DND-41 (cell line): ENCODE measurements at regions not wholly inside any gene's neighbourhood (a gene's known extent, or its start where the extent isn't known, plus 50 kb on each side); places are given as distances from the start of the nearest gene placed in this dataset.

Experiments used
- ATAC-seq: fragments of 200-7000 bp; cut with Tn5 transposase; 3 replicates; pipeline ENCODE4 v1.9.1; 2021; ENCODE audit warnings: low read depth; ENCODE audit not compliant: insufficient read depth
- DNase-seq: peaks from one replicate; pipeline ENCODE4 v3.0.0-alpha.2; 2020
- H2AFZ ChIP-seq: 2 replicates; pipeline ENCODE4 v1.6.0; 2012; ENCODE audit warnings: low read depth, low read length
- H3K27ac ChIP-seq: 2 replicates; pipeline ENCODE4 v1.5.1; 2012; ENCODE audit warnings: low read length, inconsistent platforms
- H3K27me3 ChIP-seq: fragments of 200-600 bp; sonication (generic); 2 replicates; pipeline ENCODE4 v1.6.0; 2012; ENCODE audit warnings: low read length, mild to moderate bottlenecking, inconsistent platforms; ENCODE audit not compliant: insufficient read depth, poor library complexity
- H3K36me3 ChIP-seq: 2 replicates; pipeline ENCODE4 v1.5.1; 2012; ENCODE audit warnings: low read length, inconsistent platforms; ENCODE audit not compliant: insufficient read depth
- H3K4me1 ChIP-seq: 2 replicates; pipeline ENCODE4 v1.5.1; 2012; ENCODE audit warnings: mild to moderate bottlenecking, low read length; ENCODE audit not compliant: insufficient read depth
- H3K4me2 ChIP-seq: 2 replicates; pipeline ENCODE4 v1.6.0; 2012; ENCODE audit warnings: mild to moderate bottlenecking, moderate library complexity, low read length, inconsistent platforms; ENCODE audit not compliant: insufficient read depth
- H3K4me3 ChIP-seq, 2 experiments: fragments of 200-600 bp in 1 of 2; shearing (Covaris generic) in 1 of 2; 2 replicates each; pipeline ENCODE4 v1.5.1; 2012 to 2016; ENCODE audit warnings: inconsistent platforms in 2 of 2, low read length in 2 of 2, mild to moderate bottlenecking in 2 of 2, low read depth in 1 of 2, moderate library complexity in 1 of 2
- H3K79me2 ChIP-seq: 2 replicates; pipeline ENCODE4 v1.6.0; 2012; ENCODE audit warnings: low read length, inconsistent platforms; ENCODE audit not compliant: insufficient read depth
- H3K9ac ChIP-seq: 2 replicates; pipeline ENCODE4 v1.6.0; 2012; ENCODE audit warnings: low read depth, mild to moderate bottlenecking, inconsistent platforms, low read length, moderate library complexity
- H3K9me3 ChIP-seq: 2 replicates; pipeline ENCODE4 v1.5.1; 2012; ENCODE audit warnings: low read length, moderate library complexity, mild to moderate bottlenecking, inconsistent platforms; ENCODE audit not compliant: insufficient read depth, severe bottlenecking
- H4K20me1 ChIP-seq: 2 replicates; pipeline ENCODE4 v1.6.0; 2012; ENCODE audit warnings: low read length; ENCODE audit not compliant: insufficient read depth
- CTCF ChIP-seq: IDR thresholded peaks from 2 replicates; pipeline ENCODE4 v1.5.1; 2012; ENCODE audit warnings: borderline replicate concordance, low read length, moderate library complexity, mild to moderate bottlenecking; ENCODE audit not compliant: poor library complexity, severe bottlenecking; ENCODE audit errors: extremely low read depth
- EZH2 ChIP-seq: IDR thresholded peaks from 3 replicates; pipeline ENCODE4 v1.6.1; 2012; ENCODE audit warnings: borderline replicate concordance, low read depth, mild to moderate bottlenecking, moderate library complexity, low read length, inconsistent platforms; ENCODE audit not compliant: severe bottlenecking

GRCh38 chr22:26830837-26831236 lies 173.4 kb downstream of the MIAT start:
- H3K9ac ChIP-seq, result no peak overlapping the region
- DNase-seq, result no peak

GRCh38 chr22:26835023-26835422 lies 177.6 kb downstream of the MIAT start:
- H3K9ac ChIP-seq, result no peak overlapping the region
- no peaks in the 10 kb centered on the region for H4K20me1 ChIP-seq
- TF ChIP-seq CTCF (no peak), EZH2 (no peak)
- H3K4me2 ChIP-seq, result no peak overlapping the region
- no peak for DNase-seq
- H2AFZ ChIP-seq, result no peak overlapping the region
- H3K4me3 ChIP-seq, result no peak overlapping the region
- no peak for ATAC-seq
- no peak overlapping the region for H3K27ac ChIP-seq
- H3K4me1 ChIP-seq, result no peaks in the 10 kb centered on the region
- no peaks in the 10 kb centered on the region for H3K9me3 ChIP-seq
- no peaks in the 10 kb centered on the region for H3K36me3 ChIP-seq
- H3K79me2 ChIP-seq, result no peaks in the 10 kb centered on the region
- H3K27me3 ChIP-seq, result no peaks in the 10 kb centered on the region

More at GRCh38 chr22:26830837-26831236, 173.4 kb downstream of the MIAT start:
- Histone ChIP-seq H3K4me2 (no peak overlapping the region), H3K79me2 (no peaks in the 10 kb centered on the region), H3K27me3 (no peaks in the 10 kb centered on the region), H3K4me1 (no peaks in the 10 kb centered on the region), H4K20me1 (no peaks in the 10 kb centered on the region), H3K27ac (no peak overlapping the region), H2AFZ (no peak overlapping the region), H3K4me3 (no peak overlapping the region), H3K9me3 (no peaks in the 10 kb centered on the region), H3K36me3 (no peaks in the 10 kb centered on the region)
- no peak for ATAC-seq
- no peak for TF ChIP-seq CTCF
- TF ChIP-seq EZH2, result no peak

- H3K27ac ChIP-seq, result no peak overlapping the region
- DNase-seq, result peak; percentile 62
- no peak overlapping the region for H3K4me3 ChIP-seq
- H4K20me1 ChIP-seq, result no peaks in the 10 kb centered on the region
- no peak overlapping the region for H3K9ac ChIP-seq
- no peak overlapping the region for H3K4me2 ChIP-seq
- no peak overlapping the region for H2AFZ ChIP-seq
- no peaks in the 10 kb centered on the region for H3K79me2 ChIP-seq
- H3K27me3 ChIP-seq, result no peaks in the 10 kb centered on the region
- no peaks in the 10 kb centered on the region for H3K4me1 ChIP-seq
- peak; percentile 66; the same call in 2 of the 3 replicates for ATAC-seq
- peak; percentile 81 for TF ChIP-seq CTCF
- TF ChIP-seq EZH2, result no peak
- H3K36me3 ChIP-seq, result no peaks in the 10 kb centered on the region
- H3K9me3 ChIP-seq, result no peaks in the 10 kb centered on the region
These were observed 178.6 kb downstream of the MIAT start for GRCh38 chr22:26835929-26836528.
